HG03565 (cell line): ENCODE measurements at regions not wholly inside any gene's neighbourhood (a gene's known extent, or its start where the extent isn't known, plus 50 kb on each side); places are given as distances from the start of the nearest gene placed in this dataset.
"Not testable (repeated sequence)": the region's sequence is repeated elsewhere in the genome, so short reads cannot be mapped to it uniquely, and the experiment has no call there.

Experiments
- ATAC-seq: cut with Tn5 transposase; IDR thresholded peaks from one replicate; pipeline ENCODE4 v1.9.1; 2021; ENCODE audit warnings: mild to moderate bottlenecking, moderate library complexity; ENCODE audit not compliant: unreplicated experiment

DNA sequence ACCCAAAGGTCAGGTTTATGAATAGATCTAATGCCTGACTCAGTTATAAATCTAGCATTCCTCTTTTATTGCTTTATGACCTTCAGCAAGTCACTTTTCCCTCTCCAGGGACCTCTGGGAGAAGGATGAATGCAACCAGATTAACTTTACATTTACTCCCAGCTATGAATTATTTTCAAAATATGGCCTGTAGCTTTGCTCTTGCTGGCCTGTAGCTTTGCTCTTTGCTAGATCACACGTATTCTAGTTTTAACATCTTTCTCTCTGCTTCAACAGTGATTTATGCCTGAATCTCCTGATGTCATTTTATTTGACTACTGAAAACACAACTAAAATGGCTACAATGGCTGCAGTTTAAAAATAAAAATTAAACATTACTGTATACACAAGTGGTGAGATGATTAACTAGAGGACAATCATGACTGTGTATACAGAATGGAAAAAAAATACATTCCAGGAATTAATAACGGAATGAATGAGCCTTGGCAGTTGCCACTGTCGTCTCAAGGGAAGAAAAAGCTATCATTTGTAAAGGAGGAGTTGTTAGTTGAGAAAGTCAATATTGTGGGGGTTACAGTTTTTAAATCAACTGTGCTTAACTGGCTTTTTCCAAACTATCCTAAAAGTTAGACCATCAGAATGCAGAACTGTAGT is 434.5 kb upstream of the GOT2 start:
- no peak for ATAC-seq

DNA sequence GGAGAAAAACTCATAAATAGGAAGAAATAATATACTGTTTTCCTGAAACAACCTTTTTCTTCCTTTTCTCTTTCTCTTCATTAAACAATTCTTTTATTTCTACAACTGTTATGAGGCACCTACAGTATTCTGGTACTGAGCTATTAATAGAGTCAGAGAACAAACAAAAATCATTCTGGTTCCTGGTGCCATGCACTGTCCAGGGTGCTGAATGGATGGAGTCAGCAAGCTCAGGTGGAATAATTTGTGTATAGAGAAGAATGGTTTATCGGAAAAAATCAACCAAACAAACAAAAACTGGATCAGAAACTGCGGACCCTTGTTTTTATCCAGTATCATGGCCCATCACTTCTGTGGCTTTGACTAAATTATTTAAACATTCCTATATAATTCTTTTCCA is 430.3 kb upstream of the GOT2 start:
- no peak for ATAC-seq

DNA sequence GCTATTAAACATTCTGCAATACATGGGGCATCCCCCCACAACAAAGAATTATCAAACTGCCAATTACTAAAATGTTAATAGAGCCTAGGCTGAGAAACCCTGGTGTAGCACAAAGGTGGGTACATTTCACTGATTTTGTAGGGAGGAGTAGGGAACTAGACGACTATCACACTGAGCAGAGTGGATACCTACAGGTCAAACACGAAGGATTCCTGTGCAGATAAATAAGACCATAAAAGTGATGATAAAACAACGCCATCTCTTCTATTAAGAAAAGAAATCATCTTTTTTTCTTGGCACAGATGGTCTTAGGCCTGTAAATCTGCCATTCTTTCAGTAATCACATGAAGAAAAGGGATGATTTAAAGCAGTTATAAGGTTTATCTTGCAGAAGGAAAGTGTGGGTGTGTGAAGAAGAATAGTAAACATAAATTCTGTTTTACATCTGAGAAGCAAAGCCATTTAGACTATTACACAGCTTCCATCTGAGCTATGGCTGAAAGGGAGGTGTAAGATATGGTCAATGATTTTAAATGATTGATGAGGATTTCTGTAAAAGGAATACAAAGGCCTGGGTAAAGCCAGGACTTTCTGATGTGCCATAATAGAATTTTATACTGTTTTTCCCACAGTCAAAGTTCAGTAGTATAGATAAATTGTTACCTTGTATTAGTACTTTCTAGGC is 429.4 kb upstream of the GOT2 start:
- ATAC-seq, result no peak

DNA sequence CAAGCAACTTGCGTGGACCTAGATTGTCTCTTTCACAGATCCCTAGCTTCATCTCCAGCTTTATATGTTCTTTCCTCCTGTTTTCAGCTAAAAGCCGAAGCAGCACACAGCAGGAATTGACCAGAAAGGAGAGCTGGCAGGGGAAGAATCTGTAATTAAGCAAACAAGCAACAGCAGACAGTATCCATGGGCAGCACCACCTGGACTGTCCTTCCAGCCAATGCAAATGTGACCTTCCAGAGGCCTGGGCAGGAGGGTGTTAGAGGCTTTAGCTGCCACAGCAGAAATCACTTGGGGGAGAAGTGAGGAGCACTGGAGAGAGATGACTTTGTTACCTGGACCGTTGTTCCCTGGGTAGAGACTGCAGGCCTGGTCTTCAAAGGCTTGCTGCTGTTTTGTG is 427.6 kb upstream of the GOT2 start:
- ATAC-seq, result no peak

DNA sequence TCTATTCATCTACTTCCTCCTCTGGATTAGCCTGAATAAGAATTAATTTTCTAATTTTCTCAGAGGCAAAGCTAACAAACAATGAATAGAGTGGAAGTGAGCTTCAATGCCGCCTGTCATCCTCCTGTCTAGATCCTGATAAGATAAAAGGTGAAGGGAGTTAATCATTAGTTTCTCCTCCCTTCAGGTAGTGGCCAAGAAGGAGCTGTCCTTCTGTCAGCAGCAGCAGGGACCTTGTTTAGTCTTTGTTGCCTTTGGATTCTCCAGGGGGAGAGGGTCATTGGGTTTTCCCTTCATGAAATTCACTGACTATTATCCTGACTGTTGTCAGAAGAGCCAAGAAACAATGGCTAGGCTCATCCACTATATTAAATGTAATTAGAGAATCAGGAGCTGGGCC is 420.2 kb upstream of the GOT2 start:
- no peak for ATAC-seq

DNA sequence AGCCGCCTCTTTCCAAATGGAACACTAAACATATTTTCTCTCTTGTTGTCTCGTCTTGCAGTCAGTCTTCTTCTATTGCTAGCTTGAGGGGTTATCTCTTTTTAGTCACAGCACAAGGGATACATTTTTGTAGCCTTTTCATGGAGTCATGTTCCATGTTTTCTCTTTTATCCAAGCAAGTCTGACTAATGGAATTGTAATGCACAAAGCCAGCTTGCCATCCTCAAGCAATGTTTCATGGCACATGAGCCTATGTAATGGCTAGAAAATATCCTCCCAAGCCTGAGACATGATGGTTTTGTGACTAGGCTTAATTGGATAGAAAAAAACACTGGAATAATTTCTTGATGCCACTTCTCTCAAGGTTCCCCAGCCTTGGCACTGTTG is 414.6 kb upstream of the GOT2 start:
- ATAC-seq, result no peak

DNA sequence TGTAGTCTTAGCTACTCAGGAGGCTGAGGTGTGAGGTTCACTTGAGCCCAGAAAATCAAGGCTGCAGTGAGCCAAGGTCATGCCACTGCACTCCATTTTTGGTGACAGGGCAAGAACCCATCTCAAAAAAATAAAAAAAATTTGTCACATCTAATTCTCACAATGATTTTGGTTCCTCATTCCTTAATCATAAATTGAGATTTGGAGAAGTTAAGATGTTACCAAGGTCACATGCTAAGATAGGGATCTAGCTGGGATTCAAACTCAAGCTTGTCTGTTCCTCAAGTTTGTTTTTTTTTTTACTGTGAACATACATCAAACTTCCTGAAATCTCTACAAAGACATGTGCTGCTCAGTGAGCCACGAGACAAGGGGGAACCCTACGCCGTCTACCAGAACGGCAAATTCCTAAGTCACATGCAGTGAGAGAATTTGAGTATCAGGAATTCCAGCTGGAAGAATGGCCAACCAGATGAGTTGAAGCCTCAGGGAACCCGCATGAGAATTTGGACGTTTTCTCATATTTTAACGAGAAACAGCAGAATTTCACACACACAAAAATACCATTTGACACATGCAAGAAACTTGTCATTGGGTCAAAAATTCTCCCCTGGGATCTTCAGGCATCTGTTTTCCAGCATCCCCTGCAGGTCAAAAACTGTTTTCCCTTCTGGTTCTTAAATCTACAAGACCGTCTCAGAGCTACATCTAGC is 414.1 kb upstream of the GOT2 start:
- ATAC-seq, result no peak

- ATAC-seq, result no peak
These were observed 412.0 kb upstream of the GOT2 start for GRCh38 chr16:59146140-59146539.

GRCh38 chr16:59144841-59145240 is 410.7 kb upstream of the GOT2 start:
- no peak for ATAC-seq

DNA sequence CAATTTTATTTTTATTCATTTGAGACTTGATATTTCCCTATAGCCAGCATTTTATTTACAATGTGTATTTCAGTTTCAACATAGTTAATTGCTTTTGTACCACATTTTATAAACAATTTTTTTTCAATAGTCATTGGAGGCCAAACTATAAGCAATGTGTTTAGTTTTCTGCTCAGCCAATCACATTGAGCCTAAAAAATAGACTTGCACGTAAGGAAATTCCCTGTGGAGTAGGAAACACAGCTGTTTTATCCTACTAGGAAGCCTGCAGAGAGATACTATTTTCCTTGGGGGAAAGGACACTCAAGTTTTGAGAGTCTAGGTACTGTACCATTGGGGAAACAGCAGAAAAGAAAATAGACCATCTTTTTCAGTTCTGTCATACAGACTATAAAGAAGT is 410.2 kb upstream of the GOT2 start:
- ATAC-seq, result no peak

DNA sequence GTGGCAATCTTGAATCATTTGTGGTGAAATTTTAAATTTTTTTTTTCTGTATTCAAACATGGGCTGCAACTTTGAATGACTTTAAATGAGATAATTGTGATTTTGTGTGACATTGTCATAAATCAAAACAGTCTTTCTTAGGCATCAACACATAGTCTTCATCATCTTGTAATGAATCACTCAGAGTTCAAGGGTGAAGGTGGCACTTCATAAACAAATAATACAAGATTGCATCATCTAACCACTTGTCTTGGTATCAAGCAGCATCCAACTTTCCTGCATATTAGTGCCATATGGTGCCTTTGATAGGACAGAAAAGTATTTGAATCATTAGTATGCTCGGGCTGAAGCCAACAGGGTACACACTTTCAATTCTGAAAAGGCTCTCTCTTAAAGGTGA is 392.4 kb upstream of the GOT2 start:
- ATAC-seq, result no peak

DNA sequence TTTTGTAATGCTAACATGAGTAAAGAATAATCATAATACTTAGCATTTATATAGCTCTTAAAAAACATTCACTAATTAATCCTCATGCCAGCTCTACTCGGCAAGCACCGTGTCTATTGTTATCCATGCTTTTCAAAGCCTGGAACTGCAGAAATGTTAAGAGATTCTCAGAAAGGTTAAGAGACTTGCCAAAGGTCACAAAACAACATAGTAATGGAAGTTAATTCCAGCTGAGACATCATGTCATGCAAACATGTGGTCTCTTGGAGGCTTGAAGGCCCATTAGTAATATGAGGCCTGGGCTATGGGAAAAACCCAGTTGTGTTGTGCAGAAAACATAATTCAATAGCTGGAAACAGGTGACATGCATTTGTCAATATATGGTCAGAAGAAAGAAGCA is 389.9 kb upstream of the GOT2 start:
- ATAC-seq, result no peak

- no peak for ATAC-seq
These were observed 389.4 kb upstream of the GOT2 start for GRCh38 chr16:59123479-59123878.

GRCh38 chr16:59122262-59122537 is 388.1 kb upstream of the GOT2 start:
- no peak for ATAC-seq

GRCh38 chr16:59121411-59122261 is 387.5 kb upstream of the GOT2 start:
- no peak for ATAC-seq

GRCh38 chr16:59116744-59117143 is 382.6 kb upstream of the GOT2 start:
- ATAC-seq, result no peak

DNA sequence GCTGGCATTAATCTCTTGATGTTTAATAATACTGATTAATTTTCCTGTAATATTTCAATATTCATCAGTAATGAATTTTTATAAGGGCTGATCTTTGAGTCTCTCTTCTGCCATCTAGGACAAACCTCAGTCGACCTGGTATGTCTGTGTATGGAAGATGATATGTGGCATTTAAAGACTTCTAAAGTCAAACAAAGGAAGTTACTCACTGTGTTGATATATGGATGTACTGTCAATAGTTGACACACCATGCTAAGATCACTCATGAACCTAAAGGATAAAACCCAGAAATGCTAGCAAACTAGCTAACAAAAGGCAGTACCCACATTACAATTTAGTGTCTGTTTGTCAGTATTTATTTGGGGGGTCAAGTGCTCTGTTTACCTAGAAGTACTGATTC is 380.7 kb upstream of the GOT2 start:
- no peak for ATAC-seq

DNA sequence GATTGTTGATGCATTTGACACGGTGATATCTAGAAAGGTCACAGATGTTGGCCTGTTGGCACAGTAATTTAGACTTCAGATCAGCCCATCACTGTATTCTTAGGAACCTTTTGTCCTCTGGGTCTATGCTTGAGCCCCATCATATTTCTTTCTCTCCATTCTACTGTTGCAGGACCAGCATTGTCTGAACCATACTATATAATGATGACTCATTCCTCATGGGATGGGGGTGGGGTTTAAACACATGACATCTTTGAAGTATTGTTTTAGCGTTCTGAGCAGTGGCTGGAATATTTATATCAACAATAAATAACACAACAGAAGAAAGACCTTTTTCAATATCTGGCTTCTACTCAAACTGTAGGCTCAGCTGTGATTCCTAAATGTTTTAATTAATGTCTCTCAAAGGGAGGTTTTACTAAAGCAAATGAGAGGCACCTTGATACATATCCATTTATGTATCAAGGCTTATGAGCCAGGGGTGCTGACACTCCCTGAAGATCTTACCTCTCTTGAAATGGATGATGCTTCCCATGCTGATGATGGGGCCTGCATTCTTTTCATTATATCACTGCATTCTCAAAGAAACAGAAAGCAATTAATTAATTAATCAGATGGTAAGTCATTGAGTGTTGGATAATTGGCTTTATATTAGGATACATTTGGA is 379.0 kb upstream of the GOT2 start:
- no peak for ATAC-seq

- ATAC-seq, result no peak
These were observed 377.2 kb upstream of the GOT2 start for GRCh38 chr16:59111280-59111679.

GRCh38 chr16:59108374-59108773 is 374.3 kb upstream of the GOT2 start:
- ATAC-seq, result no peak

GRCh38 chr16:59096682-59097081 is 362.6 kb upstream of the GOT2 start:
- ATAC-seq, result not testable (repeated sequence)
